GM18907 (cell line): ENCODE measurements at regions not wholly inside any gene's neighbourhood (a gene's known extent, or its start where the extent isn't known, plus 50 kb on each side); places are given as distances from the start of the nearest gene placed in this dataset.

Experiments used
- ATAC-seq: cut with Tn5 transposase; IDR thresholded peaks from one replicate; pipeline ENCODE4 v1.9.1; 2021; ENCODE audit warnings: mild to moderate bottlenecking, moderate library complexity; ENCODE audit not compliant: unreplicated experiment

DNA sequence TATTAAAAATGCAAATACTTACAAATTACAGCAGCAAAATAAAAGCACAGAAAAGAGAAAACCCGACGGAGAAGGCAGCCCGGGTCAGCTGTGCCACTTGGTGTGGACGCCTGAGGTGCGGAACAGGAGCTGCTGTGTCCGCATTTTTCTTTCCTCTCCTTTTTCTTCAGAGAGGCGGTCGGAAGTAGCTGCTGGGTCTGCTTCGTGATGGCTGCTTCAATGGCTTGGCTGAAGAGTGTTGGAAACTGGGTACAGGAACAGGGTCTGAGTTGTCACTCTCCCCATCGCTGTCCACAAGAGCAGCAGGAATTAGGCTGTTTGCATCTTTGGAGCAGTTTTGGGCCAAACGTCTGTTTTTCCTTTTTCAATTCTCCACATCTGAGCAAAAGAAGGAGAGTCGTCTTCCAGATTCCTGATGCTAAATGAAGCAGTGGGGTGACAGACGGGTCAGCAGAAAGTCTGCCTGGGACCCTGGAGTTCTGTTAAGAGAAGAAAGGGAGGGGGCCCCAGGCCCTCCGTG lies 53.5 kb upstream of the ARL8B start:
- ATAC-seq = no peak

DNA sequence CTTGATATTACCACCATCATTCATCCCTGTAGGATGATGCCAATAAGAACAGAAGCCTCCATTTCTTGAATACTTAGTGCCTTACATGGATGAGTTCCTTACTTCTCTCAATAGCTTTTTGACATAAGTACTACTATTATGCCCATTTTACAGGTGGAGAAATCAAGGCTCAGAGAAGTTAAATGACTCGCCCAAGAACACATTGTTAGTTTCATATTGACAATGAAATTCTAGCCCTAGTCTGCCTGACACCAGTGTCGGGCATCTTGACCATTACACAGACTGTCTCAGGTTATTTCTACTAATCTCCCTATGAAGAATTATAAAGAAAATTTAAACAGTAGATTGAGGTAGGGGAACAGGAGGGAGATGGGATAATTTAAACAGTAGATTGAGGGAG lies 52.5 kb upstream of the ARL8B start:
- ATAC-seq = no peak

- no peak for ATAC-seq
Measured at GRCh38 chr3:5071061-5071460, 51.0 kb upstream of the ARL8B start.

DNA sequence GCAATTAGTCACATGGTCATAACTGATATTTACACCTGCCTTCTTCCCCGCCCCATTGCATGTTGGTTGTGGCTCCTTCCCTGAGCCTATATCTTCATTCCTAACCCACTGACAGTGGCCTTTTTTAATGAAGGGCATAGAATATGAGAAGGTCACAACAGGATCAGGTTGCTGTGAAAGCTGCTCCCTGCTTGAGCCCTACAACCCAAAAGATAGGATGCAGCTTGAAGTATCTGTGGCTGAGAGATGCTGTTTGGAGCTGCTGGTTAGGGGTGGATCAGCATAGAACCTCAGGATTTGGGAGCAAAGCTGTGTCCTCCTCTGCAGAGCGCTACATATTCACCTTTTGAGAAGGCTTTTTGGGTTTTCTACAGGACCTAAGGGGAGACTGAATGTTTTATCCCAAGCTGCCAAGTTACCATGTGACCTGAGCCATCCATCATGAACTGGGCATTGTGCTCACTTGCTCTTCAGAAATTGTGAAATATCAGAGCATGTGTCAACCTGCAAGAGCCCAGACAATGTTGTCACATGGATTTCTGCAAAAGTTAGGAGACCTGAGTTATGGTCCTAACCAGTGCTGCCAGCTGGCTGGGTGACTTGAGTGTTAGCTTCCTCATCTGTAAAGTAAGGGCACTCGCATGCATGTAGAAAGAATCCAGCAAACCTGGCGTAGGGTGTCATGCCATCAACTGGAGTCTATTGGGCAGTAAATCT lies 49.8 kb upstream of the ARL8B start:
- ATAC-seq = no peak
